ENCODE measurements at regions not wholly inside any gene's neighbourhood (a gene's known extent, or its start where the extent isn't known, plus 50 kb on each side); places are given as distances from the start of the nearest gene placed in this dataset.

DNA sequence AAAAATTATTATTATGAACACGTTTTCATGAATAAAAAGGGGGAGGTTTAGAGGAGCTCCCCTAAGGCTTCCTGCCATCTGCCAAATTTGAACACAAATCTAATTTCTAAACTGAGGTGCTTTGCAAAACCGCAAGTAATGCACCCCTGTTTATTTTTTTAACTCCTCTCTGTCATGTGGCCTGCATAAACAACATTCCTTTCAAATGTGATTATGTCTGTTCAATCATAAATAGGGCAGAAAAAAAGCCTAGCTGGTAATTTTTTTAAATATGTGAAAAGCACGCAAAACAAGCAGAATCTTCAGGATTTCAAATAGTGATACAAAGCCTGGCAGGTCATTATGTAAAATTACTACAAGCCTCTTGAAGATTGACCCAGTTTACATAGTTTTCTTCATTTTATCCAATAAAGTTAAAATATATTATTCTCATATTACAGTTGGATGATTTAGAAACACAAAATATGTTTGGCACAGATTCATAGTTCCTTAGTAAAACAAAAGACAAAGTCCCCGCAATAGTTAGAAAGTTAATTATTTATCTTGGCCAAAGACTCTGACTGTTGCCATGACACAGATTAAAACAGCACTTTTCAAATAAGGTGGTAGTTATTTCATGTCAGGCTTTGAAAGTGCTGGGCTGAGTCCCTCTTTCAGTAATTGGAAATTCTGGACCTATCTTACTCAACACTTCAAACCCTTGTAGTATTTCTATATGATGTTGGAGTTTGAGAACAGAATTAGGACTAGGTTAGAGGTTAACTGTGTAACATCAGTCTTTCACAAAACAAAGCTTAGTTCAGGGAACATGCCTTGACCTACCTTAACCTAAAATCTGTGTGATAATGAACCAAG lies 200.3 kb upstream of the MPPED2 start:
- no peak overlapping the region for H3K9ac ChIP-seq (ENCODE audit: low read depth, low read length)
- no peaks in the 10 kb centered on the region for H3K9me1 ChIP-seq (ENCODE audit: insufficient read depth, low read length)
- H3K27me3 ChIP-seq (ENCODE audit: control insufficient read depth, insufficient read depth, low read length): no peaks in the 10 kb centered on the region
- H4K91ac ChIP-seq (ENCODE audit: insufficient read depth, low read depth, low read length): no peak overlapping the region
- H2AK5ac ChIP-seq (ENCODE audit: low read depth, low read length): no peak overlapping the region
- ChIA-PET POLR2A (ENCODE audit: unreplicated experiment) (no interaction called here), CTCF (no interaction called here)
- peak; percentile 17; the same call in 1 of the 2 replicates for ATAC-seq (ENCODE audit: low read depth)
- H2AFZ ChIP-seq (replicated peaks; ENCODE audit: low read length, poor library complexity): no peak overlapping the region
- peak overlapping the region; percentile 46; the same call in 1 of the 2 replicates for H3K18ac ChIP-seq (ENCODE audit: low read depth, low read length)
- H4K8ac ChIP-seq (ENCODE audit: low read depth in 2 of 2, low read length in 2 of 2): no peak overlapping the region
- no TSS peak for BruUV-seq (replicated peaks)
- H3K4me3 ChIP-seq (ENCODE audit: insufficient read depth, low read depth, low read length): no peak overlapping the region
- H2BK20ac ChIP-seq (ENCODE audit: low read depth, low read length): no peak overlapping the region
- no peak overlapping the region for H3K14ac ChIP-seq (replicated peaks; ENCODE audit: low read depth, low read length)
- peak overlapping the region; percentile 74 for H2BK5ac ChIP-seq (ENCODE audit: low read depth, low read length, poor library complexity, severe bottlenecking)
- no CpG with 5 or more reads among the region's 4 CpGs for WGBS, 2 experiments (ENCODE audit: extremely low coverage in 2 of 2, insufficient read length in 1 of 2)
- no peak overlapping the region for H3K23ac ChIP-seq (ENCODE audit: low read depth, low read length)
- no peak overlapping the region for H3K4me2 ChIP-seq (ENCODE audit: low read depth, low read length)
- in situ Hi-C loops (cut with MboI; ENCODE audit: low sequenced_read_pairs): no loop called here
- no peak overlapping the region for H2AK9ac ChIP-seq (replicated peaks; ENCODE audit: low read depth, low read length, poor library complexity)
- H3K4me1 ChIP-seq (ENCODE audit: control insufficient read depth, insufficient read depth, low read length): peaks cover 7% of the 10 kb centered on the region; the same call in 1 of the 2 replicates
- no peak overlapping the region for H2BK120ac ChIP-seq (ENCODE audit: low read depth, low read length)
- no peaks in the 10 kb centered on the region for H4K20me1 ChIP-seq (ENCODE audit: insufficient read depth, low read length)
- no peaks in the 10 kb centered on the region for H3K79me1 ChIP-seq (ENCODE audit: low read depth in 1 of 2, low read length in 2 of 2)
- H3K9me3 ChIP-seq (ENCODE audit: control insufficient read depth, insufficient read depth, low read length): no peaks in the 10 kb centered on the region
- dilution Hi-C loops (cut with HindIII; ENCODE audit: low sequenced_read_pairs, unreplicated experiment): no loop called here
- H3K27ac ChIP-seq (ENCODE audit: insufficient read depth, low read length): peak overlapping the region; percentile 49; the same call in 1 of the 2 replicates
- H3K56ac ChIP-seq (ENCODE audit: extremely low read depth, insufficient read depth, low read length): no peak overlapping the region
- TF ChIP-seq CHD1 (IDR thresholded peaks at IDR 0.05; ENCODE audit: low read depth, low read length) (no peak), FOS (IDR thresholded peaks at IDR 0.05; ENCODE audit: low read depth, low read length) (no peak), MXI1 (IDR thresholded peaks at IDR 0.05; ENCODE audit: borderline replicate concordance, low read depth, low read length) (no peak), MAFK (IDR thresholded peaks at IDR 0.05; ENCODE audit: low read depth, low read length) (no peak), BHLHE40 (IDR thresholded peaks at IDR 0.05; ENCODE audit: low read depth, low read length) (peak; percentile 13; the same call in 1 of the 2 replicates)
- TF ChIP-seq, protein P1, sequence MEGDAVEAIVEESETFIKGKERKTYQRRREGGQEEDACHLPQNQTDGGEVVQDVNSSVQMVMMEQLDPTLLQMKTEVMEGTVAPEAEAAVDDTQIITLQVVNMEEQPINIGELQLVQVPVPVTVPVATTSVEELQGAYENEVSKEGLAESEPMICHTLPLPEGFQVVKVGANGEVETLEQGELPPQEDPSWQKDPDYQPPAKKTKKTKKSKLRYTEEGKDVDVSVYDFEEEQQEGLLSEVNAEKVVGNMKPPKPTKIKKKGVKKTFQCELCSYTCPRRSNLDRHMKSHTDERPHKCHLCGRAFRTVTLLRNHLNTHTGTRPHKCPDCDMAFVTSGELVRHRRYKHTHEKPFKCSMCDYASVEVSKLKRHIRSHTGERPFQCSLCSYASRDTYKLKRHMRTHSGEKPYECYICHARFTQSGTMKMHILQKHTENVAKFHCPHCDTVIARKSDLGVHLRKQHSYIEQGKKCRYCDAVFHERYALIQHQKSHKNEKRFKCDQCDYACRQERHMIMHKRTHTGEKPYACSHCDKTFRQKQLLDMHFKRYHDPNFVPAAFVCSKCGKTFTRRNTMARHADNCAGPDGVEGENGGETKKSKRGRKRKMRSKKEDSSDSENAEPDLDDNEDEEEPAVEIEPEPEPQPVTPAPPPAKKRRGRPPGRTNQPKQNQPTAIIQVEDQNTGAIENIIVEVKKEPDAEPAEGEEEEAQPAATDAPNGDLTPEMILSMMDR (conservative IDR thresholded peaks at IDR 0.05; ENCODE audit: low read depth, low read length): no peak
- H3K4ac ChIP-seq (ENCODE audit: low read depth, low read length): no peak overlapping the region
- intact Hi-C loops (cut with micrococcal nuclease): loop anchor here (5.0 kb wide), 1 partner anchor 44 kb away; no protein-coding TSS in a partner anchor
- peak; percentile 37 for DNase-seq
- H3K36me3 ChIP-seq (ENCODE audit: control insufficient read depth, insufficient read depth, low read length): no peaks in the 10 kb centered on the region
- H4K5ac ChIP-seq (ENCODE audit: low read depth, low read length): no peak overlapping the region
- H2BK15ac ChIP-seq (ENCODE audit: low read depth, low read length): no peak overlapping the region
